Astrocyte (in vitro differentiated cells and primary cell): ENCODE measurements at regions not wholly inside any gene's neighbourhood (a gene's known extent, or its start where the extent isn't known, plus 50 kb on each side); places are given as distances from the start of the nearest gene placed in this dataset.

Experiments used
- DNase-seq: peaks from one replicate; pipeline ENCODE4 v3.0.0-alpha.2; 2010; ENCODE audit warnings: low read depth
- FAIRE-seq: peaks from 2 replicates; lab custom pipeline; 2011; peaks lifted over from hg19 to GRCh38; lab: Jason Lieb, UNC
- H2AFZ ChIP-seq: 2 replicates; pipeline ENCODE4 v1.6.0; 2012; ENCODE audit warnings: low read depth, low read length, inconsistent platforms
- H3K27ac ChIP-seq: 2 replicates; pipeline ENCODE4 v1.5.1; 2011; ENCODE audit warnings: low read depth, low read length, inconsistent platforms
- H3K27me3 ChIP-seq: 2 replicates; pipeline ENCODE4 v1.6.0; 2011; ENCODE audit warnings: low read length, inconsistent platforms; ENCODE audit not compliant: insufficient read depth
- H3K36me3 ChIP-seq: 2 replicates; pipeline ENCODE4 v1.5.1; 2011; ENCODE audit warnings: low read length, inconsistent platforms; ENCODE audit not compliant: insufficient read depth
- H3K4me1 ChIP-seq: 2 replicates; pipeline ENCODE4 v1.5.1; 2011; ENCODE audit warnings: low read length, inconsistent platforms; ENCODE audit not compliant: insufficient read depth
- H3K4me2 ChIP-seq: 2 replicates; pipeline ENCODE4 v1.6.0; 2012; ENCODE audit warnings: low read length, inconsistent platforms
- H3K4me3 ChIP-seq: 2 replicates; pipeline ENCODE4 v1.5.1; 2011; ENCODE audit warnings: low read depth, mild to moderate bottlenecking, low read length, inconsistent platforms; ENCODE audit not compliant: insufficient read depth
- H3K79me2 ChIP-seq: 2 replicates; pipeline ENCODE4 v1.6.0; 2012; ENCODE audit warnings: mild to moderate bottlenecking, low read length, inconsistent platforms; ENCODE audit not compliant: insufficient read depth
- H3K9ac ChIP-seq: 2 replicates; pipeline ENCODE4 v1.6.0; 2012; ENCODE audit warnings: mild to moderate bottlenecking, low read length, inconsistent platforms
- H3K9me3 ChIP-seq: 2 replicates; pipeline ENCODE4 v1.5.1; 2012; ENCODE audit warnings: low read depth, mild to moderate bottlenecking, low read length, inconsistent platforms; ENCODE audit not compliant: insufficient read depth
- H4K20me1 ChIP-seq: 2 replicates; pipeline ENCODE4 v1.6.0; 2012; ENCODE audit warnings: low read length, inconsistent platforms; ENCODE audit not compliant: insufficient read depth
- H3K27ac Mint-ChIP-seq: one replicate; pipeline ENCODE4 v1.8.0; 2021; ENCODE audit warnings: mild to moderate bottlenecking, mixed read lengths; ENCODE audit not compliant: unreplicated experiment
- H3K27me3 Mint-ChIP-seq: one replicate; pipeline ENCODE4 v1.8.0; 2021; ENCODE audit warnings: low read depth, mixed read lengths; ENCODE audit not compliant: unreplicated experiment
- H3K36me3 Mint-ChIP-seq: one replicate; pipeline ENCODE4 v1.8.0; 2021; ENCODE audit warnings: low read depth, mixed read lengths; ENCODE audit not compliant: unreplicated experiment
- H3K4me1 Mint-ChIP-seq: one replicate; pipeline ENCODE4 v1.8.0; 2021; ENCODE audit warnings: low read depth, mixed read lengths; ENCODE audit not compliant: unreplicated experiment
- H3K4me3 Mint-ChIP-seq: one replicate; pipeline ENCODE4 v1.8.0; 2021; ENCODE audit warnings: mild to moderate bottlenecking, moderate library complexity, mixed read lengths; ENCODE audit not compliant: unreplicated experiment
- H3K9me3 Mint-ChIP-seq: one replicate; pipeline ENCODE4 v1.8.0; 2021; ENCODE audit warnings: mild to moderate bottlenecking, mixed read lengths; ENCODE audit not compliant: unreplicated experiment
- CTCF ChIP-seq: IDR thresholded peaks from 2 replicates; pipeline ENCODE4 v1.5.1; 2011; ENCODE audit warnings: low read depth, mild to moderate bottlenecking, inconsistent platforms, low read length, moderate library complexity; ENCODE audit not compliant: insufficient read depth
- EZH2 ChIP-seq: IDR thresholded peaks from 2 replicates; pipeline ENCODE4 v1.6.1; 2012; ENCODE audit warnings: mild to moderate bottlenecking, low read length, inconsistent platforms; ENCODE audit not compliant: insufficient read depth

GRCh38 chr12:97763113-97763512 is 300.5 kb downstream of the RMST start:
- Mint-ChIP-seq H3K36me3 (no peaks in the 10 kb centered on the region), H3K9me3 (peaks cover 3% of the 10 kb centered on the region), H3K27me3 (no peaks in the 10 kb centered on the region), H3K27ac (no peak overlapping the region), H3K4me1 (no peaks in the 10 kb centered on the region), H3K4me3 (no peak overlapping the region)
- Histone ChIP-seq H3K27me3 (no peaks in the 10 kb centered on the region), H3K27ac (no peak overlapping the region), H3K9ac (no peak overlapping the region), H3K79me2 (no peaks in the 10 kb centered on the region), H3K4me3 (no peak overlapping the region), H2AFZ (no peak overlapping the region), H3K4me2 (no peak overlapping the region), H4K20me1 (no peaks in the 10 kb centered on the region), H3K9me3 (no peaks in the 10 kb centered on the region), H3K4me1 (no peaks in the 10 kb centered on the region), H3K36me3 (no peaks in the 10 kb centered on the region)
- FAIRE-seq (no peak), DNase-seq (no peak)
- TF ChIP-seq CTCF (no peak), EZH2 (no peak)

GRCh38 chr12:97764700-97765099 is 302.1 kb downstream of the RMST start:
- no peak overlapping the region for H3K4me3 Mint-ChIP-seq
- H3K27me3 Mint-ChIP-seq = no peaks in the 10 kb centered on the region
- peaks cover 3% of the 10 kb centered on the region for H3K9me3 Mint-ChIP-seq

More at GRCh38 chr12:97764700-97765099, 302.1 kb downstream of the RMST start:
- H3K27ac ChIP-seq = no peak overlapping the region
- Mint-ChIP-seq H3K27ac (no peak overlapping the region), H3K4me1 (no peaks in the 10 kb centered on the region), H3K36me3 (no peaks in the 10 kb centered on the region)
- no peaks in the 10 kb centered on the region for H4K20me1 ChIP-seq
- no peak overlapping the region for H2AFZ ChIP-seq
- H3K4me2 ChIP-seq = no peak overlapping the region
- DNase-seq (no peak), FAIRE-seq (no peak)
- H3K36me3 ChIP-seq = no peaks in the 10 kb centered on the region
- H3K9me3 ChIP-seq = no peaks in the 10 kb centered on the region
- TF ChIP-seq CTCF (no peak), EZH2 (no peak)
- H3K79me2 ChIP-seq = no peaks in the 10 kb centered on the region
- no peak overlapping the region for H3K4me3 ChIP-seq
- no peak overlapping the region for H3K9ac ChIP-seq
- no peaks in the 10 kb centered on the region for H3K27me3 ChIP-seq
- no peaks in the 10 kb centered on the region for H3K4me1 ChIP-seq
